ENCODE measurements at regions not wholly inside any gene's neighbourhood (a gene's known extent, or its start where the extent isn't known, plus 50 kb on each side); places are given as distances from the start of the nearest gene placed in this dataset.
A peak's percentile ranks its signal among the peaks of the same experiment; 100 is the strongest.

DNA sequence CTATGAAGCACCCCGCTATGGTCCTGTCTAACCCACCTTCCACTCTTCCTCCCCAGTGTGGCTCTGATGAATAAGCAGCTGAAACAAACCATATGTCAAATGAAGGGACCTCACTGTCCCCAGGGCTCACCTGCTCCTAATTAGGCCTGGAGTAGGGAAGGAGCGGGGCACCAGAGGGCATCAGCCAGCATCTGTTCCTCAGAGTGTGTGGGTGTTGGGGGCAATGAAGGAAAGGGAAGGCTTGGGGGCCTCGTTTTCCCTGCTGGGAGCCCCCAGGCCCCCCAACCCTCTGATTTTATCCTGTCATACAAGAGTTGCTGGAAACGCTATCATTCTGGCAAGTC is 274.7 kb downstream of the HAUS1 start:
- BruUV-seq (replicated peaks), result no TSS peak
- ATAC-seq (no peak), DNase-seq (ENCODE audit: extremely low read depth in 1 of 4, low spot score in 3 of 4) (no peak), FAIRE-seq (no peak)
- no peaks in the 10 kb centered on the region for H3K36me3 ChIP-seq (ENCODE audit: control insufficient read depth, insufficient read depth, low read length)
- H3K4me3 ChIP-seq, result no peak overlapping the region
- no peak overlapping the region for H3K9ac ChIP-seq (ENCODE audit: insufficient read depth in 1 of 2, low read depth in 2 of 2, low read length in 2 of 2)
- H3K9me1 ChIP-seq (ENCODE audit: control insufficient read depth, insufficient read depth, low read length), result no peaks in the 10 kb centered on the region
- H3K27ac ChIP-seq (ENCODE audit: extremely low read depth, low read depth, low read length), result no peak overlapping the region
- POLR2A ChIA-PET, result interaction anchor here (0.7 kb wide), 1 partner anchor 1558 kb away, joined by 3 read pairs; no protein-coding TSS in a partner anchor
- H4K20me1 ChIP-seq (replicated peaks; ENCODE audit: control insufficient read depth, insufficient read depth, low read length), result no peaks in the 10 kb centered on the region; the same call in 1 of the 2 replicates
- no peaks in the 10 kb centered on the region for H3K9me3 ChIP-seq (replicated peaks; ENCODE audit: control insufficient read depth, insufficient read depth, low read depth, low read length)
- intact Hi-C loops (cut with micrococcal nuclease), result no loop called here
- in situ Hi-C loops (cut with MboI), result no loop called here
- H3K4me2 ChIP-seq (ENCODE audit: insufficient read depth, low read length), result no peak overlapping the region
- no peaks in the 10 kb centered on the region; a peak in 1 of 5 replicates for H3K4me1 ChIP-seq (replicated peaks in 1 of 2; ENCODE audit: control insufficient read depth in 2 of 2, insufficient read depth in 2 of 2, low read length in 2 of 2)
- no peak overlapping the region for H2AFZ ChIP-seq (ENCODE audit: low read depth, low read length)
- CTCF ChIA-PET (ENCODE audit: low intra/inter-chr PET ratio), result no interaction called here
- WGBS (ENCODE audit: insufficient coverage, low coverage, missing lambda C conversion rate), result 6% methylated on average over 2 of the region's 4 CpGs
- no peaks in the 10 kb centered on the region for H3K79me2 ChIP-seq (ENCODE audit: control insufficient read depth, insufficient read depth, low read length)
- H3K27me3 ChIP-seq (ENCODE audit: control insufficient read depth in 2 of 2, insufficient read depth in 2 of 2, low read length in 2 of 2), result peaks cover 0 to 14% of the 10 kb centered on the region in 2 experiments; a peak in 2 of 5 replicates
- TF ChIP-seq HDAC2 (IDR thresholded peaks at IDR 0.05), result no peak
- TF ChIP-seq, protein P1, sequence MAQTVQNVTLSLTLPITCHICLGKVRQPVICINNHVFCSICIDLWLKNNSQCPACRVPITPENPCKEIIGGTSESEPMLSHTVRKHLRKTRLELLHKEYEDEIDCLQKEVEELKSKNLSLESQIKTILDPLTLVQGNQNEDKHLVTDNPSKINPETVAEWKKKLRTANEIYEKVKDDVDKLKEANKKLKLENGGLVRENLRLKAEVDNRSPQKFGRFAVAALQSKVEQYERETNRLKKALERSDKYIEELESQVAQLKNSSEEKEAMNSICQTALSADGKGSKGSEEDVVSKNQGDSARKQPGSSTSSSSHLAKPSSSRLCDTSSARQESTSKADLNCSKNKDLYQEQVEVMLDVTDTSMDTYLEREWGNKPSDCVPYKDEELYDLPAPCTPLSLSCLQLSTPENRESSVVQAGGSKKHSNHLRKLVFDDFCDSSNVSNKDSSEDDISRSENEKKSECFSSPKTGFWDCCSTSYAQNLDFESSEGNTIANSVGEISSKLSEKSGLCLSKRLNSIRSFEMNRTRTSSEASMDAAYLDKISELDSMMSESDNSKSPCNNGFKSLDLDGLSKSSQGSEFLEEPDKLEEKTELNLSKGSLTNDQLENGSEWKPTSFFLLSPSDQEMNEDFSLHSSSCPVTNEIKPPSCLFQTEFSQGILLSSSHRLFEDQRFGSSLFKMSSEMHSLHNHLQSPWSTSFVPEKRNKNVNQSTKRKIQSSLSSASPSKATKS (CRISPR knock-in tag; IDR thresholded peaks at IDR 0.05), result no peak

DNA sequence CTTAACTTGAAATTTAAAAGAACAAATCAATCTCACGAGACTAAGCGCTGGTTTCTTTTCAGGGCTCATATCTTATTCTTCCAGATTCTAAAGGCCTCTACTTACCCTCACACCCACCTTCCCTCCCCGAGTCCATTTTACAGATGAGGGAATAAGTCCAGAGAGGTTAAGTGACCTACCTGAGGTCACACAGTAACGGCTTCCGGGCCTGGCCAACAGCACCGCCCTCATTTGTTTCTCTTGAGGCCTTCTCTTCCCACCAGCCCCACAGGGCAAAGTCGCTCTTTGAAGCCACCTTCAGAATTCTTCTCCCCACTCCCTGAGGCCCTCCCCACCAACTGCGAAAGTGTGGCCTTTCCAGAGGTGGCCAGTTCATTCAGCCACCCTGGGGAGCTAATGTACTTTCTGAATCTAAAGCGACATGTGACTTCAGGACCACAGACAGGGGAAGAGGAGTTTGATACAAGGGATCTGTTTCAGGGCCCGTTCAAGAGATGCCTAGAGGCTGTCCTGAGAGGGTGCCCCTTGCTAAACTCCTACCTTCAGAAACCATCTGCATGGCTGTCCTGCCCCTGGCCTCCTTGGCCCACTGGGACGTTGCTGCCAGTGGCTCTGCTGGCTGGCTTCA is 275.3 kb downstream of the HAUS1 start:
- Histone ChIP-seq H3K9me3 (replicated peaks; ENCODE audit: control insufficient read depth, insufficient read depth, low read depth, low read length) (no peaks in the 10 kb centered on the region), H3K9ac (ENCODE audit: insufficient read depth in 1 of 2, low read depth in 2 of 2, low read length in 2 of 2) (no peak overlapping the region), H3K4me2 (ENCODE audit: insufficient read depth, low read length) (no peak overlapping the region), H3K9me1 (ENCODE audit: control insufficient read depth, insufficient read depth, low read length) (no peaks in the 10 kb centered on the region), H3K36me3 (ENCODE audit: control insufficient read depth, insufficient read depth, low read length) (no peaks in the 10 kb centered on the region), H4K20me1 (replicated peaks; ENCODE audit: control insufficient read depth, insufficient read depth, low read length) (no peaks in the 10 kb centered on the region; the same call in 1 of the 2 replicates), H3K4me3 (no peak overlapping the region), H3K27me3 (ENCODE audit: control insufficient read depth in 2 of 2, insufficient read depth in 2 of 2, low read length in 2 of 2) (peaks cover 0 to 14% of the 10 kb centered on the region in 2 experiments; a peak in 2 of 5 replicates), H3K79me2 (ENCODE audit: control insufficient read depth, insufficient read depth, low read length) (no peaks in the 10 kb centered on the region), H3K27ac (ENCODE audit: extremely low read depth, low read depth, low read length) (no peak overlapping the region), H2AFZ (ENCODE audit: low read depth, low read length) (no peak overlapping the region), H3K4me1 (replicated peaks in 1 of 2; ENCODE audit: control insufficient read depth in 2 of 2, insufficient read depth in 2 of 2, low read length in 2 of 2) (no peaks in the 10 kb centered on the region; a peak in 1 of 5 replicates)
- no TSS peak for BruUV-seq (replicated peaks)
- in situ Hi-C loops (cut with MboI), result no loop called here
- ChIA-PET CTCF (ENCODE audit: low intra/inter-chr PET ratio) (no interaction called here), POLR2A (no interaction called here)
- FAIRE-seq (no peak), ATAC-seq (no peak), DNase-seq (ENCODE audit: extremely low read depth in 1 of 4, low spot score in 3 of 4) (peak in 2 of 4 experiments; percentile 7 to 9)
- intact Hi-C loops (cut with micrococcal nuclease), result no loop called here
- WGBS (ENCODE audit: insufficient coverage, low coverage, missing lambda C conversion rate), result 0% methylated on average over 8 of the region's 11 CpGs
- no peak for TF ChIP-seq SAFB2 (IDR thresholded peaks at IDR 0.05; ENCODE audit: borderline replicate concordance, low read depth, low read length, severe bottlenecking)
- no peak for TF ChIP-seq ZNF24 (IDR thresholded peaks at IDR 0.05)
- TF ChIP-seq, protein P2, sequence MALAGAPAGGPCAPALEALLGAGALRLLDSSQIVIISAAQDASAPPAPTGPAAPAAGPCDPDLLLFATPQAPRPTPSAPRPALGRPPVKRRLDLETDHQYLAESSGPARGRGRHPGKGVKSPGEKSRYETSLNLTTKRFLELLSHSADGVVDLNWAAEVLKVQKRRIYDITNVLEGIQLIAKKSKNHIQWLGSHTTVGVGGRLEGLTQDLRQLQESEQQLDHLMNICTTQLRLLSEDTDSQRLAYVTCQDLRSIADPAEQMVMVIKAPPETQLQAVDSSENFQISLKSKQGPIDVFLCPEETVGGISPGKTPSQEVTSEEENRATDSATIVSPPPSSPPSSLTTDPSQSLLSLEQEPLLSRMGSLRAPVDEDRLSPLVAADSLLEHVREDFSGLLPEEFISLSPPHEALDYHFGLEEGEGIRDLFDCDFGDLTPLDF (CRISPR knock-in tag; IDR thresholded peaks at IDR 0.05), result no peak
- TF ChIP-seq, protein P3, sequence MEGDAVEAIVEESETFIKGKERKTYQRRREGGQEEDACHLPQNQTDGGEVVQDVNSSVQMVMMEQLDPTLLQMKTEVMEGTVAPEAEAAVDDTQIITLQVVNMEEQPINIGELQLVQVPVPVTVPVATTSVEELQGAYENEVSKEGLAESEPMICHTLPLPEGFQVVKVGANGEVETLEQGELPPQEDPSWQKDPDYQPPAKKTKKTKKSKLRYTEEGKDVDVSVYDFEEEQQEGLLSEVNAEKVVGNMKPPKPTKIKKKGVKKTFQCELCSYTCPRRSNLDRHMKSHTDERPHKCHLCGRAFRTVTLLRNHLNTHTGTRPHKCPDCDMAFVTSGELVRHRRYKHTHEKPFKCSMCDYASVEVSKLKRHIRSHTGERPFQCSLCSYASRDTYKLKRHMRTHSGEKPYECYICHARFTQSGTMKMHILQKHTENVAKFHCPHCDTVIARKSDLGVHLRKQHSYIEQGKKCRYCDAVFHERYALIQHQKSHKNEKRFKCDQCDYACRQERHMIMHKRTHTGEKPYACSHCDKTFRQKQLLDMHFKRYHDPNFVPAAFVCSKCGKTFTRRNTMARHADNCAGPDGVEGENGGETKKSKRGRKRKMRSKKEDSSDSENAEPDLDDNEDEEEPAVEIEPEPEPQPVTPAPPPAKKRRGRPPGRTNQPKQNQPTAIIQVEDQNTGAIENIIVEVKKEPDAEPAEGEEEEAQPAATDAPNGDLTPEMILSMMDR (IDR thresholded peaks at IDR 0.05 in 2 of 3, conservative IDR thresholded peaks at IDR 0.05 in 1 of 3; ENCODE audit: insufficient read depth in 2 of 3, low read depth in 1 of 3, low read length in 3 of 3), result no peak
- TF ChIP-seq ZFPM2 (CRISPR knock-in tag; IDR thresholded peaks at IDR 0.05), result no peak
- TF ChIP-seq RBM25 (IDR thresholded peaks at IDR 0.05; ENCODE audit: low read depth, low read length, severe bottlenecking), result peak; percentile 64
- TF ChIP-seq ETS2 (tag; IDR thresholded peaks at IDR 0.05; ENCODE audit: borderline replicate concordance, poor library complexity, severe bottlenecking), result no peak
- TF ChIP-seq ZFX (CRISPR knock-in tag; IDR thresholded peaks at IDR 0.05), result no peak
